Fibroblast of lung (primary cell): ENCODE measurements at regions not wholly inside any gene's neighbourhood (a gene's known extent, or its start where the extent isn't known, plus 50 kb on each side); places are given as distances from the start of the nearest gene placed in this dataset.

Experiments used
- DNase-seq, 2 donors: peaks; one replicate each; pipeline versions ENCODE4 v3.0.0 to v3.0.0-alpha.2; 2010; ENCODE audit warnings: low read depth in 2 of 2
- H2AFZ ChIP-seq: 2 replicates; pipeline ENCODE4 v1.5.1; 2012; ENCODE audit warnings: low read length, control low read depth, inconsistent platforms
- H3K27ac ChIP-seq: 2 replicates; pipeline ENCODE4 v1.5.1; 2011; ENCODE audit warnings: low read length, control low read depth; ENCODE audit not compliant: insufficient read depth
- H3K27me3 ChIP-seq: 2 replicates; pipeline ENCODE4 v1.5.1; 2011; ENCODE audit warnings: mild to moderate bottlenecking, low read length; ENCODE audit not compliant: control insufficient read depth, insufficient read depth
- H3K36me3 ChIP-seq: 2 replicates; pipeline ENCODE4 v1.5.1; 2011; ENCODE audit warnings: low read length; ENCODE audit not compliant: control insufficient read depth, insufficient read depth
- H3K4me1 ChIP-seq: 2 replicates; pipeline ENCODE4 v1.5.1; 2011; ENCODE audit warnings: low read length; ENCODE audit not compliant: control insufficient read depth, insufficient read depth; ENCODE audit errors: extremely low read depth
- H3K4me2 ChIP-seq: 2 replicates; pipeline ENCODE4 v1.5.1; 2011; ENCODE audit warnings: low read length, control low read depth; ENCODE audit not compliant: insufficient read depth; ENCODE audit errors: extremely low read depth
- H3K4me3 ChIP-seq, 4 experiments: fragments of 200-600 bp in 1 of 4; sonication (generic) in 1 of 4; replicated peaks in 1 of 4; 2 replicates each; pipeline ENCODE4 v1.5.1; 2011 to 2016; ENCODE audit warnings: low read length in 4 of 4, low read depth in 3 of 4, mild to moderate bottlenecking in 3 of 4, control low read depth in 2 of 4, inconsistent platforms in 1 of 4, mixed read lengths in 1 of 4; ENCODE audit not compliant: insufficient read depth in 1 of 4; ENCODE audit errors: control extremely low read depth in 1 of 4
- H3K79me2 ChIP-seq: 2 replicates; pipeline ENCODE4 v1.5.1; 2012; ENCODE audit warnings: mild to moderate bottlenecking, low read length, inconsistent platforms; ENCODE audit not compliant: control insufficient read depth, insufficient read depth
- H3K9ac ChIP-seq: 2 replicates; pipeline ENCODE4 v1.5.1; 2011; ENCODE audit warnings: mild to moderate bottlenecking, low read length, control low read depth; ENCODE audit not compliant: insufficient read depth
- H3K9me3 ChIP-seq: 2 replicates; pipeline ENCODE4 v1.5.1; 2012; ENCODE audit warnings: low read depth, low read length; ENCODE audit not compliant: control insufficient read depth, insufficient read depth
- H4K20me1 ChIP-seq: 2 replicates; pipeline ENCODE4 v1.5.1; 2011; ENCODE audit warnings: low read length; ENCODE audit not compliant: control insufficient read depth, insufficient read depth; ENCODE audit errors: extremely low read depth
- CTCF ChIP-seq, 2 donors: IDR thresholded peaks in 1 of 2; conservative IDR thresholded peaks in 1 of 2; 1 replicate in 1 of 2; 2 replicates in 1 of 2; pipeline ENCODE4 v1.5.1; 2011 to 2012; ENCODE audit warnings: low read length in 2 of 2, control low read depth in 1 of 2, inconsistent platforms in 1 of 2, low read depth in 1 of 2, mild to moderate bottlenecking in 1 of 2
- EZH2 ChIP-seq: IDR thresholded peaks from 2 replicates; pipeline ENCODE4 v1.5.1; 2012; ENCODE audit warnings: low read length, control low read depth, mild to moderate bottlenecking; ENCODE audit errors: missing control alignments

- DNase-seq = peak in 1 of 2 donors; percentile 3
- no peak overlapping the region for H3K4me3 ChIP-seq
- no peaks in the 10 kb centered on the region for H3K9me3 ChIP-seq
- H3K27ac ChIP-seq = no peak overlapping the region
- no peak overlapping the region for H3K4me2 ChIP-seq
- H3K9ac ChIP-seq = no peak overlapping the region
- H3K27me3 ChIP-seq = no peaks in the 10 kb centered on the region
- H2AFZ ChIP-seq = no peak overlapping the region
- H4K20me1 ChIP-seq = no peaks in the 10 kb centered on the region
- no peaks in the 10 kb centered on the region for H3K4me1 ChIP-seq
- no peak for TF ChIP-seq CTCF (conservative IDR thresholded peaks at IDR 0.05 in 1 of 2, IDR thresholded peaks at IDR 0.05 in 1 of 2; ENCODE audit: low read depth in 1 of 2, low read length in 2 of 2)
- TF ChIP-seq EZH2 = no peak
- no peaks in the 10 kb centered on the region for H3K36me3 ChIP-seq
- no peaks in the 10 kb centered on the region for H3K79me2 ChIP-seq
Observed at GRCh38 chr3:35521196-35521595, 118.1 kb upstream of the ARPP21 start.

GRCh38 chr3:35522450-35522849 lies 116.9 kb upstream of the ARPP21 start:
- Histone ChIP-seq H3K9me3 (no peaks in the 10 kb centered on the region), H3K27ac (no peak overlapping the region), H3K4me3 (no peak overlapping the region), H3K36me3 (no peaks in the 10 kb centered on the region), H3K4me1 (no peaks in the 10 kb centered on the region), H3K79me2 (no peaks in the 10 kb centered on the region), H2AFZ (no peak overlapping the region), H3K4me2 (no peak overlapping the region), H3K9ac (no peak overlapping the region), H4K20me1 (no peaks in the 10 kb centered on the region), H3K27me3 (no peaks in the 10 kb centered on the region)
- TF ChIP-seq CTCF (conservative IDR thresholded peaks at IDR 0.05 in 1 of 2, IDR thresholded peaks at IDR 0.05 in 1 of 2; ENCODE audit: low read depth in 1 of 2, low read length in 2 of 2) (no peak), EZH2 (no peak)
- DNase-seq = no peak

- DNase-seq = no peak
- TF ChIP-seq CTCF (conservative IDR thresholded peaks at IDR 0.05 in 1 of 2, IDR thresholded peaks at IDR 0.05 in 1 of 2; ENCODE audit: low read depth in 1 of 2, low read length in 2 of 2) (no peak), EZH2 (no peak)
- Histone ChIP-seq H3K9me3 (no peaks in the 10 kb centered on the region), H3K4me2 (no peak overlapping the region), H3K27ac (no peak overlapping the region), H3K9ac (no peak overlapping the region), H3K27me3 (no peaks in the 10 kb centered on the region), H3K4me3 (no peak overlapping the region), H4K20me1 (no peaks in the 10 kb centered on the region), H3K36me3 (no peaks in the 10 kb centered on the region), H3K79me2 (no peaks in the 10 kb centered on the region), H3K4me1 (no peaks in the 10 kb centered on the region), H2AFZ (no peak overlapping the region)
Observed at GRCh38 chr3:35523074-35523473, 116.3 kb upstream of the ARPP21 start.
